Adrenal gland (tissue), 5 donors: ENCODE measurements at regions not wholly inside any gene's neighbourhood (a gene's known extent, or its start where the extent isn't known, plus 50 kb on each side); places are given as distances from the start of the nearest gene placed in this dataset.

Source experiments
- CTCF ChIP-seq, 6 experiments: fragments of 450-650 bp in 4 of 6; fragments of 200-600 bp in 2 of 6; sonication (generic) in 1 of 6; IDR thresholded peaks; 1 replicate in 5 of 6; 2 replicates in 1 of 6; pipeline versions ENCODE4 v1.5.1 to v1.8.0; 2016 to 2021; ENCODE audit warnings: antibody characterized with exemption in 6 of 6, mild to moderate bottlenecking in 2 of 6, moderate library complexity in 1 of 6
- POLR2A ChIP-seq, 2 donors: fragments of 450-650 bp; IDR thresholded peaks; one replicate each; pipeline ENCODE4 v1.6.1; 2017; ENCODE audit warnings: antibody characterized with exemption in 2 of 2, mild to moderate bottlenecking in 2 of 2, moderate library complexity in 1 of 2
- donor health status: DM: no; HTN: no; CAD: no.

DNA sequence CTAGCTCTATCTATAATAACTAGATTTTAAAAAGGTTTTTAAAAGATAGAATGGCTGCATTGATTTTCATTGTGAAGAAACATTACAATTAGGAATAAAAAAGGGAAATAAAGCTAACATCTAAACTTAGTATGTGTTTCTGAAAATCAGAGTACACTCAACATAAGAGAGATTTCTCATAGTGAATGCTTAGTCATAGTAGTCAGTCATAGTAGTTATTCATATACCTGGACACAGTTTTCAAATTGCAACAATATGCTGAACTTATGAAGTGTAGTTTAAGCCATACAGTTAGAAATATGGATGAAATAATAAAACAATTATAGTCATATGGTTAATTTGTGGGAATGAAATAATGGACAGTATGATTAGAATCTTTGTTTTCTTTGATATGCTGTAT, 273.0 kb upstream of the CTNND2 start:
- TF ChIP-seq CTCF (IDR thresholded peaks at IDR 0.05) = no peak
- no peak for TF ChIP-seq POLR2A (IDR thresholded peaks at IDR 0.05)
